GM19023 (cell line): ENCODE measurements at regions not wholly inside any gene's neighbourhood (a gene's known extent, or its start where the extent isn't known, plus 50 kb on each side); places are given as distances from the start of the nearest gene placed in this dataset.
"Not testable (repeated sequence)": the region's sequence is repeated elsewhere in the genome, so short reads cannot be mapped to it uniquely, and the experiment has no call there.

Source experiments
- ATAC-seq: cut with Tn5 transposase; IDR thresholded peaks from one replicate; pipeline ENCODE4 v1.9.1; 2021; ENCODE audit warnings: mild to moderate bottlenecking, moderate library complexity; ENCODE audit not compliant: unreplicated experiment

- ATAC-seq: no peak
Observed at GRCh38 chr18:55768255-55768654, 180.3 kb upstream of the TCF4 start.

DNA sequence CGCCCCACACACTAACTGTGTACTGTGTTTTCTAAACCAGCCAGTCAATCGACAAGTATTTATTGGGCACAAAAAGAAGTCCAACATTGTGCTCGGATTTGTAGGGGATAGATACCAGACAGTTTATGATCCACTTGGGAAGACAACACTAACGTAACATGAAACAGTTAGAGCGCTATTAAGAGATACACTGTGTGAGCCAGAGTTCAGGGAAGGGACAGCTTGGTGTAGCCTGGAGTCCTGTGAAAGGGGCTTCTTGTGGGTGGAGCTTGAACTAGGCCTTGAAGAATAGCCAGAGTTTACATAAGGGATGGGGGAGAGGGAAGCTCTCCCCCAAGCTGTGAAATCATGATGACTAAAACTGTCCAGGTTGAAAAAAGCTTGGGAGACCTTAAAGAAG lies 176.4 kb upstream of the TCF4 start:
- no peak for ATAC-seq

DNA sequence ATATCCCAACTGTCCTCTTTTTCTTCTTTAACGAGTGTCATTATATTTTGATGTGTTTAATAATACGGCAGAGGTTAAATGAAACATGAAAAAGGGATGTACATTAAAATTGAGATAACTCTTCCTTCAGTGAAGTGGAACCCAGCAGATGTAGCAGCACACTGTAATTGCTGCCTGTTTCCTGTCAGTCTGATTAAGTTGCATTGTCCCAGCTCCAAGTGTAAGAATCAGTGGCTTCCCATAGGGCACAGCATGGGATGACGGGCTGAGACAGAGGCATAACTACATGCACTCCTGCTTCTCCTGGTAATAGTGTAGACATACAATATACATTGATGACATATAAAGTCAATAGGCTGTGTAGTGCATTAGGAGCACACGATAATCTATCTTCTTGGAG lies 175.8 kb upstream of the TCF4 start:
- no peak for ATAC-seq

DNA sequence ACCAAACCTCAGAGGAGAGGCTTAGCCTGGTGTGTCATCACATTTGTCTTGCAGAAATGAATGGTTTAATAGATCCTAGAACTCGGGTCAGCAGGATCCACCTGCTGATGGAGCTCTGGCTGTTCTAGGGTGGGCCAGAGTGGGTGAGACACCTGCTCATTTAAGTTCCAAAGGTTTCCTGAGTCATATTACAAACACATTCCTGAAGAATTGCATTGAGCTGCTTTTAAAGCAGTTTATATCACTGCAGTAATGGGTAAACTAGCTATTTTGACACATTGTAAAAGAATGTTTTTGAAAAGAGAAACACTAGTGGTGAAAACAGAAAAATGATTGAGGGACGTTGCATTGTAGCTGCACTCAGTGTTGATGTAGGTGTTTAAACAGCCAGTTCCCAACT lies 175.3 kb upstream of the TCF4 start:
- ATAC-seq: no peak

GRCh38 chr18:55762424-55762823 lies 174.4 kb upstream of the TCF4 start:
- no peak for ATAC-seq

DNA sequence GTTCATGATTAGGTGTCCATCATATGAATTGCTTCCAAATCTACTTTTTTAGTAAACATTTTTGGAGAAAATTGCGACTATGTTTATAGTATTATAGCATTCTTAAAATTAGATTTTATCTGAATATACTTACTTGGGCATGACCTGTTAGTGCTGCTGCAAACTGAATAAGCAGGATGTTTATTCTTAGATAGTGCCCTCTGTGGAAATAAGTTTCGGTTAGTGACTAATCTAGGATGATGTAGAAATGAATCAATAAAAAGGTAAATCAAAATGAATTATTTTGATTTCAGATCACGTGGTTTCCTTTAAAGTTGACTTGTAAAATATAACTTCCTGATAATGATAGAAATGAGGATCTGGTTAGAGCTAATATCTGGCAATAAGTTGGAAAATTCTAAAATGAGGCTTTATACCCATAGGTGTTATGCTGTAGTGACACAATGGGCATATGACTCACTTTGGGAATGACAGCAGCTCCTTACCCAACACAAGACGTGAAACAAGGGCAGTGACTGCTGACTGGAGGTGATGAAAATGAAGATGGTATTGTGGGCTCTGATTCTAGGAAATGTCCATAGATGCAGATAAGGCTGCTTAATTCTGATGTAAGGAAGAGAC lies 165.8 kb upstream of the TCF4 start:
- no peak for ATAC-seq

GRCh38 chr18:55751476-55751875 lies 163.5 kb upstream of the TCF4 start:
- no peak for ATAC-seq

DNA sequence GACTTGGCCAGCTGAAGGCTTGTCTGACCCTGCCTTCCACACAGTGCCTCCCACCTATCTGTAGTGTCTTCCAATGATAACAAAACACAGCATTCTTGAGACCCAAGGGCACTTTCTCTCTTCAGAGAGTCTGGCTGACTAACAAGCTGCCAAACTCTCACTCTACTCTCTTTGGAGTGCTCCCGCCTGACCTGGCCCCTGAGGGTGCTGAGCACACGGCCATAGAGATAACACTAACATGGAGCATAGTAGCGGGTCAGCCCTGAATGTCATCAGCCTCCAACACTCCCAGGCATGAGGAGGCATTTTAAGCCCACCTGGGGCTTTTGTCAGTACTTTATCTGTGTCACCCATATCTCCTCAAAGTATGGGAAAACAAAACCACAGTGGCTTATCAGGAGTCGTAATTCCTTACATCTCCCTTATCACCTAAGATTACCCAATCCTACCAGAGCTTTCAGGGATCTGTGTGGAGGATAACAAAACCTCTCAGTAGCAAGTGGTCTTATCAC lies 160.3 kb upstream of the TCF4 start:
- ATAC-seq: no peak

DNA sequence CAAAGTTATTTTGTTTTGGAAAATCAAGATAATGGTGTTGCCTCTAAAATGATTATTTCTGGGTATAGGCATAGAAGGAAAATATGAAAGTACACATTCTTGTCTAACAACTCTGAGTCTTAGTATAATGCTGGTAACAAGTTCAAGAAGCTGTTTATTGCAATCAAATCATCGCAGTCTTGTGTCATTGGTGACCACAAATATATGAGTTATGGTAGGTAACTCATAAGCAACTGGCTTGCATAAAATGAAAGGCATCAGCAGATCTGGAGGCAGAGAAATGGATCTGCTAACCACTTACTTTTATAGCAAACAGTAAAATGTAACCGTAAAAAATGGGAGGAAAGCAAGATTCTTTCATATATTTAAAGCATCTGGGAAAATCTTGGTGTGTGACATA lies 156.2 kb upstream of the TCF4 start:
- ATAC-seq: no peak

DNA sequence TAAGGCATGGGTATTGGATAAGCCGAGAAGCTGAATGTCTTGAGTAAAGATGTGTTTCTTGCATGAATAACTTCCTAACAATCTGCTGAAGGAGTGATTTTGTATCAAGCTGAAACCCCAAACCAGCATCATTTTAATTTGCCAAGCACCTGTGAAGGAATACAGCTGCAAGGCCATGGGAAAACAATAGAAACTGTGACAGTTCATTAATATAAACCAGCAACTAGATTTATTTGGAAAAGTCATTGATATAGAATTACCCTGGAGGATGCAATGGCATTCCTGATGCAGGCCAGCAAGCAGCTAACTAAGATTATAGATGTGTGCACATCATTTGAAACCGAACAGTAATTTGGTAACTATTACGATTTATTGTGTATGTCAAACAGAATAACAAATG lies 155.7 kb upstream of the TCF4 start:
- ATAC-seq: no peak

- ATAC-seq: no peak
Observed at GRCh38 chr18:55743133-55743532, 155.1 kb upstream of the TCF4 start.

DNA sequence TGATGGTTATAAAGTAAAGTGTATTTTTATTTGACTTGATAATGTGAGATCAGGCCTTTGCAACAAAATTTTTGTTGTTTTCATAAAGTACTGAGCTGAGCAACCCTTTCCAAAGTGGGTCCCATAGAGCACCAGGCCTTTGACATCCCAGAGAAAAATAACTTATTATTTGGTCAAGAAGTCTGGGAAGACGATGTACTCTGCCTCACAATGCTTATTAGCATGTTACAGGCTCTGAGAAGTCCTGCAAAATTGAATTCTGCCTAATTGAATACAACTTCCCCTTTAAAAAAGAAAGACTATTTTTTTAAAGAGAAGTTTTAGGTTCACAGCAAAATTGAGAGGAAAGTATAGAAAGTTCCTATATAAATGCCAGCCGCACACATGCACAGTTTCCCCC lies 151.5 kb upstream of the TCF4 start:
- ATAC-seq: no peak

DNA sequence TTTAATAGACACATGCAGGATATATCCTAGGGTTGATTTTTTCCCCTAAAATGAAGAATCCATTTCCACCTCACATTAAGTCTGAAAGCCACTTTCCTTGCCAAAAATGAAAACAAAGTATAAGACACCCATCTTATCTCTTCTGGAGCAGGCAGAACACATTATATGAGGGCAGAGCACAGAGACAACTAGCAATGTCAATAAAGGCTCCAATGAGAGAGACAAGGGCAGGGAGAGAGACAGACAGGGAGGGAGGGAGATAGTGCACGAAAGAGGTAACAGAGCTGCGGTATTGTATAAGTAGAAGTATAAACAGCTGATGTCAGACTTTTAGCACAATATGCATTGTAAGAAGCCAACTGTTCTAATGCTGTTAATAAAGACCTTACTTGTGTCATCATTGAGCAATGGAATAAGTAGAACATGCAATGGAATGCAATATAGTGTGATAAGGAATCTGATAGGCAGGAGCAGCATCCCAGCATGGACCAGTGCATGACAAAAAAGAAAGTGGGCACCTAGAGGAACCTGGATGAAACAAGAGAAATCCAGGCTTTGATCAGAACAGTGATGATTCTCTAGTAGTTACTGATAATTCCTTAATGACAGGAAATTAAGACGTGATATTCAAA lies 150.6 kb upstream of the TCF4 start:
- ATAC-seq: no peak

DNA sequence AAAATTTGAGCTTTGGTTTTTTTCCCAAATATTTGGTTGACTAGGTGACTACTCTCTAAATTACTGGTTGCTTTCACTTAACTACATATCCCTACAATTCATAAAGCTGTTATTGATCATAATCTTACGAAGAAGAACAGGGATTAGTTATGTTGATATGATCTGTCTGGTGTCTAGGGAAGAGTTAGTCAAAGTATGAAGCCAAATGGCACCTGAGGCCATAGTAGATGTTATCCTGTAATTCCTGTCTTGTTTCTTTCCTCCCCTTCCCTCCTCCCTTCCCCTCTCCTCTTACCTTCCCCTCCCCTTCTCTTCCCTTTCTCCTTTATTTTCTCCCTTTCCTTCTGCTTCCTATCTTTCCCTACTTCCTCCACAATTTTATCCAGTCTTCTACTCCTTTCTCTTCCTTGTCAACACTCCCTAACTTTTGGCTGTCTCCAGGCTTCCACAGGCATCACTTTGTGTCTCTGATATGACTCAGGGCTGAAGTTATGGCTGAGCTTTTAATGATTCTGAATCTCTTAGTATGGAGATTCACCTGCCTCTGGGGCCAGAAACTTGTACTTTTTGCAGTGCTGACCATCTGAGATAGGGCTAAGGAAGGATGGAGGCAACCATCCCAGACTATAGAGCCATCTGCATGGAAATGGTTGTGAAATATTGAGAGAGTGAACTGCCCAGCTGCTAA lies 149.9 kb upstream of the TCF4 start:
- no peak for ATAC-seq

- no peak for ATAC-seq
Observed at GRCh38 chr18:55737266-55737665, 149.3 kb upstream of the TCF4 start.

GRCh38 chr18:55735969-55736368 lies 148.0 kb upstream of the TCF4 start:
- ATAC-seq: no peak

- ATAC-seq: no peak
Observed at GRCh38 chr18:55735199-55735855, 147.3 kb upstream of the TCF4 start.

DNA sequence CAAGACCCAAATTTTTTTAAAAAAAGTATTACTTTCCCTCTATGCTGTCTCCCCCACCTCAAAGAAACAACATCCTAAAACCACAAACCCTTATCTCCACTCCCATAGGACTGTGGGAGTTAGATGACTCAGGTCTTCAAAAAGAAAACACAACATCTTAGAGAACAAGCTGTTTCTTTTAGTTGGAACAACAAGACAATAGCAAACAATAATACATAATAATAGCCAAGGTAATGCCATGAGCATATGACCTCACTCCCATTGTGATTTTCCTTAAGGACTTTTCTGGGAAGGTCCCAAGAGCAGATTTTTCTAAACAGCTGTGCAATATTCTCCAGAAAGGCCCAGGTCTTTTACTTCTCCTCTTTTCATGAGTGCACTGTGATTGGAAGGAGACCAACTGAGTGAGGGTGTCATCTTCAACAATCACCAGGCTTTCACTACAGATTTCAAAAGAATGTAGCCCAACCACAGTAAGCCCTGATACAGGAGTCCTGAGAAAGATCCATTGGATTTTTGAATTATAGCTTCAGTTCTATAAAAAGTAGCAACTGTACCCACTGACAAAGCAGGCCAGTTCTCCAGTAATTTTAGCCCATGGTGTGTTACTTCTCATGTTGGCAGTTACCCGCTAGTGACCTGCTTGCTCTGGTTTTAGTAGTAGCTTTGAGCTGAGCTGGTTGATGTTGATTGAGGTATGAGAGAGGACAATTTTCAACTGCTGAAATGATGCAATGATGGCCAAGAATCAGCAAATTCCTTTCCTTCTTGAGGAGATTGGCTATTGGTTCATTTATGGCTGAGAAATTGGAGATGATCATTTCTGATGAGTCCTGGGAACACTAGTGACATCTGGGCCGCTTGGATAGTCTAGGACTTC lies 144.5 kb upstream of the TCF4 start:
- ATAC-seq: no peak

DNA sequence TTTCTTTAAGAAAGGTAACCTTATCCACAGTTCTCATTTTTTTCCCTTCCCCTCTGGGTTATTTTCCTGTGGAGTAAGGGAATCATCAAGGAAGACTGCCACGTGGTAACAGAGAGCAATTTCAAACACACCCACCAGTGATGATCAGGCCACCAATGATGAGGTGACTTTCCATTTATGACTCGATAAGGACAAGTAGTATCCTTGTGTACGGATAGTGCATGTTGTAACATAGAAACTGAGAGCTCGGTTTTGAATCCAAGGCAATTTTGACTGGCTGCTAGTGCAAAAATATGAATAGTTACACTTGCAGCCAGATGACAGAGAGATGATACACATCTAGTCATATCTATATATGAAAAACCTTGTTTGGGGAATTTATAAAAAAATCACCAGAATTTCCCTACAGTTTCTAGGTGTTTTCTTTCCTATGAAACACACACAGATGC lies 143.6 kb upstream of the TCF4 start:
- peak; percentile 53 for ATAC-seq

DNA sequence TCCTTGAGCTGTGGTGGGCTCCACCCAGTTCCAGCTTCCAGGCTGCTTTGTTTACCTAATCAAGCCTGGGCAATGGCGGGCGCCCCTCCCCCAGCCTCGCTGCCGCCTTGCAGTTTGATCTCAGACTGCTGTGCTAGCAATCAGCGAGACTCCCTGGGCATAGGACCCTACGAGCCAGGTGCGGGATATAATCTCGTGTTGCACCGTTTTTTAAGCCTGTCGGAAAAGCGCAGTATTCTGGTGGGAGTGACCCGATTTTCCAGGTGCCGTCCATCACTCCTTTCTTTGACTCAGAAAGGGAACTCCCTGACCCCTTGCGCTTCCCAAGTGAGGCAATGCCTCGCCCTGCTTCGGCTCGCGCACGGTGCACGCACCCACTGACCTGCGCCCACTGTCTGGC lies 133.0 kb upstream of the TCF4 start:
- not testable (repeated sequence) for ATAC-seq

GRCh38 chr18:55713707-55714106 lies 125.7 kb upstream of the TCF4 start:
- ATAC-seq: no peak
